Fibroblast of lung (primary cell): ENCODE measurements at regions not wholly inside any gene's neighbourhood (a gene's known extent, or its start where the extent isn't known, plus 50 kb on each side); places are given as distances from the start of the nearest gene placed in this dataset.

Experiments
- DNase-seq, 2 donors: peaks; one replicate each; pipeline versions ENCODE4 v3.0.0 to v3.0.0-alpha.2; 2010; ENCODE audit warnings: low read depth in 2 of 2
- H2AFZ ChIP-seq: 2 replicates; pipeline ENCODE4 v1.5.1; 2012; ENCODE audit warnings: low read length, control low read depth, inconsistent platforms
- H3K27ac ChIP-seq: 2 replicates; pipeline ENCODE4 v1.5.1; 2011; ENCODE audit warnings: low read length, control low read depth; ENCODE audit not compliant: insufficient read depth
- H3K27me3 ChIP-seq: 2 replicates; pipeline ENCODE4 v1.5.1; 2011; ENCODE audit warnings: mild to moderate bottlenecking, low read length; ENCODE audit not compliant: control insufficient read depth, insufficient read depth
- H3K36me3 ChIP-seq: 2 replicates; pipeline ENCODE4 v1.5.1; 2011; ENCODE audit warnings: low read length; ENCODE audit not compliant: control insufficient read depth, insufficient read depth
- H3K4me1 ChIP-seq: 2 replicates; pipeline ENCODE4 v1.5.1; 2011; ENCODE audit warnings: low read length; ENCODE audit not compliant: control insufficient read depth, insufficient read depth; ENCODE audit errors: extremely low read depth
- H3K4me2 ChIP-seq: 2 replicates; pipeline ENCODE4 v1.5.1; 2011; ENCODE audit warnings: low read length, control low read depth; ENCODE audit not compliant: insufficient read depth; ENCODE audit errors: extremely low read depth
- H3K4me3 ChIP-seq, 4 experiments: fragments of 200-600 bp in 1 of 4; sonication (generic) in 1 of 4; replicated peaks in 1 of 4; 2 replicates each; pipeline ENCODE4 v1.5.1; 2011 to 2016; ENCODE audit warnings: low read length in 4 of 4, low read depth in 3 of 4, mild to moderate bottlenecking in 3 of 4, control low read depth in 2 of 4, inconsistent platforms in 1 of 4, mixed read lengths in 1 of 4; ENCODE audit not compliant: insufficient read depth in 1 of 4; ENCODE audit errors: control extremely low read depth in 1 of 4
- H3K79me2 ChIP-seq: 2 replicates; pipeline ENCODE4 v1.5.1; 2012; ENCODE audit warnings: mild to moderate bottlenecking, low read length, inconsistent platforms; ENCODE audit not compliant: control insufficient read depth, insufficient read depth
- H3K9ac ChIP-seq: 2 replicates; pipeline ENCODE4 v1.5.1; 2011; ENCODE audit warnings: mild to moderate bottlenecking, low read length, control low read depth; ENCODE audit not compliant: insufficient read depth
- H3K9me3 ChIP-seq: 2 replicates; pipeline ENCODE4 v1.5.1; 2012; ENCODE audit warnings: low read depth, low read length; ENCODE audit not compliant: control insufficient read depth, insufficient read depth
- H4K20me1 ChIP-seq: 2 replicates; pipeline ENCODE4 v1.5.1; 2011; ENCODE audit warnings: low read length; ENCODE audit not compliant: control insufficient read depth, insufficient read depth; ENCODE audit errors: extremely low read depth
- EZH2 ChIP-seq: IDR thresholded peaks from 2 replicates; pipeline ENCODE4 v1.5.1; 2012; ENCODE audit warnings: low read length, control low read depth, mild to moderate bottlenecking; ENCODE audit errors: missing control alignments
- TF ChIP-seq, protein P1 (sequence below), 2 donors: IDR thresholded peaks in 1 of 2; conservative IDR thresholded peaks in 1 of 2; 1 replicate in 1 of 2; 2 replicates in 1 of 2; pipeline ENCODE4 v1.5.1; 2011 to 2012; ENCODE audit warnings: low read length in 2 of 2, control low read depth in 1 of 2, inconsistent platforms in 1 of 2, low read depth in 1 of 2, mild to moderate bottlenecking in 1 of 2

- Histone ChIP-seq H3K4me2 (no peak overlapping the region), H3K4me1 (no peaks in the 10 kb centered on the region), H3K36me3 (no peaks in the 10 kb centered on the region), H3K79me2 (no peaks in the 10 kb centered on the region), H3K9ac (no peak overlapping the region), H3K27me3 (no peaks in the 10 kb centered on the region), H3K4me3 (no peak overlapping the region), H2AFZ (no peak overlapping the region), H3K27ac (no peak overlapping the region), H4K20me1 (no peaks in the 10 kb centered on the region), H3K9me3 (no peaks in the 10 kb centered on the region)
- no peak for TF ChIP-seq EZH2
- TF ChIP-seq, protein P1, sequence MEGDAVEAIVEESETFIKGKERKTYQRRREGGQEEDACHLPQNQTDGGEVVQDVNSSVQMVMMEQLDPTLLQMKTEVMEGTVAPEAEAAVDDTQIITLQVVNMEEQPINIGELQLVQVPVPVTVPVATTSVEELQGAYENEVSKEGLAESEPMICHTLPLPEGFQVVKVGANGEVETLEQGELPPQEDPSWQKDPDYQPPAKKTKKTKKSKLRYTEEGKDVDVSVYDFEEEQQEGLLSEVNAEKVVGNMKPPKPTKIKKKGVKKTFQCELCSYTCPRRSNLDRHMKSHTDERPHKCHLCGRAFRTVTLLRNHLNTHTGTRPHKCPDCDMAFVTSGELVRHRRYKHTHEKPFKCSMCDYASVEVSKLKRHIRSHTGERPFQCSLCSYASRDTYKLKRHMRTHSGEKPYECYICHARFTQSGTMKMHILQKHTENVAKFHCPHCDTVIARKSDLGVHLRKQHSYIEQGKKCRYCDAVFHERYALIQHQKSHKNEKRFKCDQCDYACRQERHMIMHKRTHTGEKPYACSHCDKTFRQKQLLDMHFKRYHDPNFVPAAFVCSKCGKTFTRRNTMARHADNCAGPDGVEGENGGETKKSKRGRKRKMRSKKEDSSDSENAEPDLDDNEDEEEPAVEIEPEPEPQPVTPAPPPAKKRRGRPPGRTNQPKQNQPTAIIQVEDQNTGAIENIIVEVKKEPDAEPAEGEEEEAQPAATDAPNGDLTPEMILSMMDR (conservative IDR thresholded peaks at IDR 0.05 in 1 of 2, IDR thresholded peaks at IDR 0.05 in 1 of 2; ENCODE audit: low read depth in 1 of 2, low read length in 2 of 2) = no peak
- no peak for DNase-seq
These were observed 726.5 kb upstream of the RIOK2 start for GRCh38 chr5:97909541-97909940.

DNA sequence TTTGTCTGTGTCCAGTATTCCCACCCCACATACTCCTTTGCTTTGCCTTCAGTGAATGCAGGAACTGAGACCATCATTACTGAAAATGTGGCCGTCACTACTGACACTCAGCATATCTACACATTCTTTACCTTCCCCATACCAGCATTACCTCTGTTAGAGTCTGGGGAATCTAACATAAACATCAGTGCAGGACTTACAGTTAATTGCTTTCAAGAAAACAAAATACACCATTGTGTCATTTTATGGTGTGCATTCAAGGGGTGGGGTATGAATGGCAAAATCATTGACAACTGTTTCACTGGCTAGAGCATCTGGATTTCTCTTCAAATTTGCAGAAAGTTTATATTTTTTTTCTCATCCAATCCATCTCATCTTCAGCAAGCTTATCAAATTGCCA is 731.4 kb upstream of the RIOK2 start:
- no peaks in the 10 kb centered on the region for H3K79me2 ChIP-seq
- no peaks in the 10 kb centered on the region for H3K36me3 ChIP-seq
- H4K20me1 ChIP-seq = no peaks in the 10 kb centered on the region
- H3K4me3 ChIP-seq = no peak overlapping the region
- no peak overlapping the region for H3K27ac ChIP-seq
- no peak for DNase-seq
- no peak overlapping the region for H2AFZ ChIP-seq
- H3K4me2 ChIP-seq = no peak overlapping the region
- H3K4me1 ChIP-seq = no peaks in the 10 kb centered on the region
- TF ChIP-seq EZH2 = no peak
- TF ChIP-seq, protein P1 (conservative IDR thresholded peaks at IDR 0.05 in 1 of 2, IDR thresholded peaks at IDR 0.05 in 1 of 2; ENCODE audit: low read depth in 1 of 2, low read length in 2 of 2) = no peak
- H3K9me3 ChIP-seq = no peaks in the 10 kb centered on the region
- H3K9ac ChIP-seq = no peak overlapping the region
- no peaks in the 10 kb centered on the region for H3K27me3 ChIP-seq

DNA sequence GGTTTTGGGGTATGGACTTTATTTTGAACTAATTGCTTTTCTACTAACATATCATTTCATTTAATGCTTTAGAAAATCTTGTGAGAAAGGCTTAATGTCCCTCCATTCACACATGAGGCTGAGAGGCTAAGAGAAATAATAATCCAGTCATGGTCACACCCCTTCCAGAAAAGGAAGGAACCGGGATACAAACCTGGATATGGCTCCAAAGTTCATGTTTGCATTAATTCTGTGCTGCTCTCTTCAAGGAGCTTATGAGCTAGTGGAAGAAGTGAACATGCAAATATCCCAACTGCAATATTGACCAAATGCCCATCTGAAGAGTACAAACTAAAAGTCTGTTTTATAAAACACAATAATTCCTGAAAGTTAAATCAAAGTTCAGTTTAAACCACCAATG is 732.1 kb upstream of the RIOK2 start:
- Histone ChIP-seq H3K9me3 (no peaks in the 10 kb centered on the region), H3K4me2 (no peak overlapping the region), H3K9ac (no peak overlapping the region), H3K4me3 (no peak overlapping the region), H4K20me1 (no peaks in the 10 kb centered on the region), H3K27ac (no peak overlapping the region), H3K27me3 (no peaks in the 10 kb centered on the region), H2AFZ (no peak overlapping the region), H3K79me2 (no peaks in the 10 kb centered on the region), H3K36me3 (no peaks in the 10 kb centered on the region), H3K4me1 (no peaks in the 10 kb centered on the region)
- no peak for TF ChIP-seq EZH2
- TF ChIP-seq, protein P1 (conservative IDR thresholded peaks at IDR 0.05 in 1 of 2, IDR thresholded peaks at IDR 0.05 in 1 of 2; ENCODE audit: low read depth in 1 of 2, low read length in 2 of 2) = no peak
- DNase-seq = no peak
